HEK293 (cell line): ENCODE measurements at regions not wholly inside any gene's neighbourhood (a gene's known extent, or its start where the extent isn't known, plus 50 kb on each side); places are given as distances from the start of the nearest gene placed in this dataset.
A peak's percentile ranks its signal among the peaks of the same experiment; 100 is the strongest.

Experiments used
- CTCF ChIA-PET: fragments of 350-600 bp; formaldehyde crosslinking; extraction: SDS; loops from one replicate; lab custom pipeline; 2021; ENCODE audit warnings: antibody characterized with exemption; lab: Yijun Ruan, JAX
- POLR2A ChIA-PET: fragments of 300-600 bp; formaldehyde crosslinking; extraction: SDS; loops from one replicate; lab custom pipeline; 2020; ENCODE audit warnings: antibody characterized with exemption, inconsistent platforms; lab: Yijun Ruan, JAX
- H3K27ac ChIP-seq: fragments of 200-500 bp; sonication (Bioruptor generic); 2 replicates; pipeline ENCODE4 v1.5.1; 2014; ENCODE audit warnings: low read depth, low read length, control low read depth, inconsistent platforms; ENCODE audit errors: extremely low read depth
- H3K36me3 ChIP-seq, 2 experiments: fragments of 200-500 bp in 1 of 2; sonication (Bioruptor generic) in 1 of 2; 1 replicate in 1 of 2; 2 replicates in 1 of 2; pipeline ENCODE4 v1.5.1; 2014 to 2017; ENCODE audit warnings: inconsistent platforms in 2 of 2, low read length in 2 of 2; ENCODE audit not compliant: control insufficient read depth in 2 of 2, insufficient read depth in 1 of 2
- H3K4me1 ChIP-seq: fragments of 200-500 bp; sonication (Bioruptor generic); 2 replicates; pipeline ENCODE4 v1.5.1; 2014; ENCODE audit warnings: mild to moderate bottlenecking, low read length, inconsistent platforms; ENCODE audit not compliant: control insufficient read depth, insufficient read depth
- H3K4me3 ChIP-seq: 2 replicates; pipeline ENCODE4 v1.5.1; 2011; ENCODE audit warnings: low read depth, mild to moderate bottlenecking, control low read depth, low read length, moderate library complexity
- H3K9me3 ChIP-seq: fragments of 200-500 bp; sonication (Bioruptor generic); 2 replicates; pipeline ENCODE4 v1.5.1; 2014; ENCODE audit warnings: low read depth, low read length, inconsistent platforms; ENCODE audit not compliant: control insufficient read depth, insufficient read depth
- GLIS2 ChIP-seq: fragments of 450-650 bp; formaldehyde crosslinking; IDR thresholded peaks from 2 replicates; pipeline ENCODE4 v1.5.1; 2016; ENCODE audit warnings: missing biosample characterization, missing genetic modification characterization
- SETDB1 ChIP-seq: IDR thresholded peaks from one replicate; pipeline ENCODE4 v1.6.1; 2017; ENCODE audit warnings: mild to moderate bottlenecking, low read length, moderate library complexity, mixed read lengths; ENCODE audit not compliant: insufficient read length
- ZBTB21 ChIP-seq: fragments of 450-650 bp; formaldehyde crosslinking; IDR thresholded peaks from 2 replicates; pipeline ENCODE4 v1.5.1; 2017; ENCODE audit warnings: missing biosample characterization, missing genetic modification characterization
- ZFHX2 ChIP-seq: fragments of 450-650 bp; formaldehyde crosslinking; conservative IDR thresholded peaks from 2 replicates; pipeline ENCODE4 v1.5.1; 2016; ENCODE audit warnings: missing biosample characterization, missing genetic modification characterization
- ZNF18 ChIP-seq: fragments of 450-650 bp; formaldehyde crosslinking; IDR thresholded peaks from 2 replicates; pipeline ENCODE4 v1.5.1; 2016; ENCODE audit warnings: missing biosample characterization, missing genetic modification characterization
- ZNF24 ChIP-seq: fragments of 450-650 bp; formaldehyde crosslinking; IDR thresholded peaks from 2 replicates; pipeline ENCODE4 v1.5.1; 2016; ENCODE audit warnings: missing biosample characterization, missing genetic modification characterization
- ZNF248 ChIP-seq: fragments of 450-650 bp; formaldehyde crosslinking; IDR thresholded peaks from 2 replicates; pipeline ENCODE4 v1.5.1; 2017; ENCODE audit warnings: missing biosample characterization, missing genetic modification characterization
- ZNF335 ChIP-seq: fragments of 450-650 bp; formaldehyde crosslinking; conservative IDR thresholded peaks from 2 replicates; pipeline ENCODE4 v1.5.1; 2016; ENCODE audit warnings: missing biosample characterization, missing genetic modification characterization
- ZNF473 ChIP-seq: fragments of 450-650 bp; formaldehyde crosslinking; IDR thresholded peaks from 2 replicates; pipeline ENCODE4 v1.5.1; 2017; ENCODE audit warnings: missing biosample characterization, missing genetic modification characterization
- ZNF791 ChIP-seq: fragments of 450-650 bp; formaldehyde crosslinking; IDR thresholded peaks from 2 replicates; pipeline ENCODE4 v1.5.1; 2016; ENCODE audit warnings: missing biosample characterization, missing genetic modification characterization
- TF ChIP-seq, protein P1 (sequence below): fragments of 450-650 bp; formaldehyde crosslinking; IDR thresholded peaks from 2 replicates; pipeline ENCODE4 v1.5.1; 2016; ENCODE audit warnings: missing biosample characterization, missing genetic modification characterization
- TF ChIP-seq, protein P2 (sequence below): fragments of 450-650 bp; formaldehyde crosslinking; IDR thresholded peaks from 2 replicates; pipeline ENCODE4 v1.5.1; 2016; ENCODE audit warnings: missing biosample characterization, missing genetic modification characterization
- TF ChIP-seq, protein P3 (sequence below): fragments of 450-650 bp; formaldehyde crosslinking; IDR thresholded peaks from 2 replicates; pipeline ENCODE4 v1.5.1; 2017; ENCODE audit warnings: missing biosample characterization, missing genetic modification characterization
- TF ChIP-seq, protein P4 (sequence below): fragments of 450-650 bp; formaldehyde crosslinking; IDR thresholded peaks from 2 replicates; pipeline ENCODE4 v1.5.1; 2016; ENCODE audit warnings: missing biosample characterization, missing genetic modification characterization
- TF ChIP-seq, protein P5 (sequence below): fragments of 450-650 bp; formaldehyde crosslinking; IDR thresholded peaks from 2 replicates; pipeline ENCODE4 v1.5.1; 2016; ENCODE audit warnings: missing biosample characterization, missing genetic modification characterization
- TF ChIP-seq, protein P6 (sequence below): fragments of 450-650 bp; formaldehyde crosslinking; IDR thresholded peaks from 2 replicates; pipeline ENCODE4 v1.5.1; 2016; ENCODE audit warnings: missing biosample characterization, missing genetic modification characterization, low read depth
- TF ChIP-seq, protein P7 (sequence below): fragments of 450-650 bp; formaldehyde crosslinking; IDR thresholded peaks from 2 replicates; pipeline ENCODE4 v1.5.1; 2016; ENCODE audit warnings: missing biosample characterization, missing genetic modification characterization

DNA sequence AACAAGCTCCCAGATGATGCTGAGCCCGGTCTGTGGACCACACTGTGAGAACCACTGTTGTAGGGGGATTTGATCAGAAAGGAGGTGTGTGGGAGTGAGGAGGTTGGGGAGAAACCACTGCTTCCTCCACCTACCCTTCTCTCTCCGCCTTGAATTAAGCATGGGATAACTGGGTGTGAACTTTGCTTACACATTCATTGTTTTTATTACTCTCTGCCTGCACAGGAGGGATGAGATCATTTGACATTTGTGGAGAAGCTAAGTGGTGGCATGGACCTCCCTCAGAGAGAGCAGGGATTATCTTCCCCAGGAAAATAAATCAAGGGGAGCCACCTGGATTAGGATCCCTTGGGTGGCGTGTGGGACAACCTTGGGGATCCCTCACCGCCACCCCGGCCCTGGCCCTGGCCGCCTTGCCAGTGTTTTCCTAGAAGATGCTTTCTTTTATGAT lies 212.1 kb upstream of the ATP6AP2 start (continued):
- TF ChIP-seq ZFHX2 (peak; percentile 86), ZNF18 (peak; percentile 96), ZNF24 (no peak), GLIS2 (tag by site-specific recombination) (peak; percentile 34; the same call in 1 of the 2 replicates), ZNF791 (no peak)
- TF ChIP-seq, protein P1, sequence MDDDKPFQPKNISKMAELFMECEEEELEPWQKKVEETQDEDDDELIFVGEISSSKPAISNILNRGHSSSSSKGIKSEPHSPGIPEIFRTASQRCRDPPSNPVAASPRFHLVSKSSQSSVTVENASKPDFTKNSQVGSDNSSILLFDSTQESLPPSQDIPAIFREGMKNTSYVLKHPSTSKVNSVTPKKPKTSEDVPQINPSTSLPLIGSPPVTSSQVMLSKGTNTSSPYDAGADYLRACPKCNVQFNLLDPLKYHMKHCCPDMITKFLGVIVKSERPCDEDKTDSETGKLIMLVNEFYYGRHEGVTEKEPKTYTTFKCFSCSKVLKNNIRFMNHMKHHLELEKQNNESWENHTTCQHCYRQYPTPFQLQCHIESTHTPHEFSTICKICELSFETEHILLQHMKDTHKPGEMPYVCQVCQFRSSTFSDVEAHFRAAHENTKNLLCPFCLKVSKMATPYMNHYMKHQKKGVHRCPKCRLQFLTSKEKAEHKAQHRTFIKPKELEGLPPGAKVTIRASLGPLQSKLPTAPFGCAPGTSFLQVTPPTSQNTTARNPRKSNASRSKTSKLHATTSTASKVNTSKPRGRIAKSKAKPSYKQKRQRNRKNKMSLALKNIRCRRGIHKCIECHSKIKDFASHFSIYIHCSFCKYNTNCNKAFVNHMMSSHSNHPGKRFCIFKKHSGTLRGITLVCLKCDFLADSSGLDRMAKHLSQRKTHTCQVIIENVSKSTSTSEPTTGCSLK (tag by site-specific recombination), result no peak
- TF ChIP-seq, protein P2, sequence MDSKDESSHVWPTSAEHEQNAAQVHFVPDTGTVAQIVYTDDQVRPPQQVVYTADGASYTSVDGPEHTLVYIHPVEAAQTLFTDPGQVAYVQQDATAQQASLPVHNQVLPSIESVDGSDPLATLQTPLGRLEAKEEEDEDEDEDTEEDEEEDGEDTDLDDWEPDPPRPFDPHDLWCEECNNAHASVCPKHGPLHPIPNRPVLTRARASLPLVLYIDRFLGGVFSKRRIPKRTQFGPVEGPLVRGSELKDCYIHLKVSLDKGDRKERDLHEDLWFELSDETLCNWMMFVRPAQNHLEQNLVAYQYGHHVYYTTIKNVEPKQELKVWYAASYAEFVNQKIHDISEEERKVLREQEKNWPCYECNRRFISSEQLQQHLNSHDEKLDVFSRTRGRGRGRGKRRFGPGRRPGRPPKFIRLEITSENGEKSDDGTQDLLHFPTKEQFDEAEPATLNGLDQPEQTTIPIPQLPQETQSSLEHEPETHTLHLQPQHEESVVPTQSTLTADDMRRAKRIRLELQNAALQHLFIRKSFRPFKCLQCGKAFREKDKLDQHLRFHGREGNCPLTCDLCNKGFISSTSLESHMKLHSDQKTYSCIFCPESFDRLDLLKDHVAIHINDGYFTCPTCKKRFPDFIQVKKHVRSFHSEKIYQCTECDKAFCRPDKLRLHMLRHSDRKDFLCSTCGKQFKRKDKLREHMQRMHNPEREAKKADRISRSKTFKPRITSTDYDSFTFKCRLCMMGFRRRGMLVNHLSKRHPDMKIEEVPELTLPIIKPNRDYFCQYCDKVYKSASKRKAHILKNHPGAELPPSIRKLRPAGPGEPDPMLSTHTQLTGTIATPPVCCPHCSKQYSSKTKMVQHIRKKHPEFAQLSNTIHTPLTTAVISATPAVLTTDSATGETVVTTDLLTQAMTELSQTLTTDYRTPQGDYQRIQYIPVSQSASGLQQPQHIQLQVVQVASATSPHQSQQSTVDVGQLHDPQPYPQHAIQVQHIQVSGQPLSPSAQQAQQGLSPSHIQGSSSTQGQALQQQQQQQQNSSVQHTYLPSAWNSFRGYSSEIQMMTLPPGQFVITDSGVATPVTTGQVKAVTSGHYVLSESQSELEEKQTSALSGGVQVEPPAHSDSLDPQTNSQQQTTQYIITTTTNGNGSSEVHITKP (tag by site-specific recombination), result peak; percentile 79
- TF ChIP-seq, protein P3, sequence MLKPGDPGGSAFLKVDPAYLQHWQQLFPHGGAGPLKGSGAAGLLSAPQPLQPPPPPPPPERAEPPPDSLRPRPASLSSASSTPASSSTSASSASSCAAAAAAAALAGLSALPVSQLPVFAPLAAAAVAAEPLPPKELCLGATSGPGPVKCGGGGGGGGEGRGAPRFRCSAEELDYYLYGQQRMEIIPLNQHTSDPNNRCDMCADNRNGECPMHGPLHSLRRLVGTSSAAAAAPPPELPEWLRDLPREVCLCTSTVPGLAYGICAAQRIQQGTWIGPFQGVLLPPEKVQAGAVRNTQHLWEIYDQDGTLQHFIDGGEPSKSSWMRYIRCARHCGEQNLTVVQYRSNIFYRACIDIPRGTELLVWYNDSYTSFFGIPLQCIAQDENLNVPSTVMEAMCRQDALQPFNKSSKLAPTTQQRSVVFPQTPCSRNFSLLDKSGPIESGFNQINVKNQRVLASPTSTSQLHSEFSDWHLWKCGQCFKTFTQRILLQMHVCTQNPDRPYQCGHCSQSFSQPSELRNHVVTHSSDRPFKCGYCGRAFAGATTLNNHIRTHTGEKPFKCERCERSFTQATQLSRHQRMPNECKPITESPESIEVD (tag by site-specific recombination), result peak; percentile 40; the same call in 1 of the 2 replicates
- TF ChIP-seq, protein P4, sequence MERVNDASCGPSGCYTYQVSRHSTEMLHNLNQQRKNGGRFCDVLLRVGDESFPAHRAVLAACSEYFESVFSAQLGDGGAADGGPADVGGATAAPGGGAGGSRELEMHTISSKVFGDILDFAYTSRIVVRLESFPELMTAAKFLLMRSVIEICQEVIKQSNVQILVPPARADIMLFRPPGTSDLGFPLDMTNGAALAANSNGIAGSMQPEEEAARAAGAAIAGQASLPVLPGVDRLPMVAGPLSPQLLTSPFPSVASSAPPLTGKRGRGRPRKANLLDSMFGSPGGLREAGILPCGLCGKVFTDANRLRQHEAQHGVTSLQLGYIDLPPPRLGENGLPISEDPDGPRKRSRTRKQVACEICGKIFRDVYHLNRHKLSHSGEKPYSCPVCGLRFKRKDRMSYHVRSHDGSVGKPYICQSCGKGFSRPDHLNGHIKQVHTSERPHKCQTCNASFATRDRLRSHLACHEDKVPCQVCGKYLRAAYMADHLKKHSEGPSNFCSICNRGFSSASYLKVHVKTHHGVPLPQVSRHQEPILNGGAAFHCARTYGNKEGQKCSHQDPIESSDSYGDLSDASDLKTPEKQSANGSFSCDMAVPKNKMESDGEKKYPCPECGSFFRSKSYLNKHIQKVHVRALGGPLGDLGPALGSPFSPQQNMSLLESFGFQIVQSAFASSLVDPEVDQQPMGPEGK (tag by site-specific recombination), result peak; percentile 35; the same call in 1 of the 2 replicates
- TF ChIP-seq, protein P5, sequence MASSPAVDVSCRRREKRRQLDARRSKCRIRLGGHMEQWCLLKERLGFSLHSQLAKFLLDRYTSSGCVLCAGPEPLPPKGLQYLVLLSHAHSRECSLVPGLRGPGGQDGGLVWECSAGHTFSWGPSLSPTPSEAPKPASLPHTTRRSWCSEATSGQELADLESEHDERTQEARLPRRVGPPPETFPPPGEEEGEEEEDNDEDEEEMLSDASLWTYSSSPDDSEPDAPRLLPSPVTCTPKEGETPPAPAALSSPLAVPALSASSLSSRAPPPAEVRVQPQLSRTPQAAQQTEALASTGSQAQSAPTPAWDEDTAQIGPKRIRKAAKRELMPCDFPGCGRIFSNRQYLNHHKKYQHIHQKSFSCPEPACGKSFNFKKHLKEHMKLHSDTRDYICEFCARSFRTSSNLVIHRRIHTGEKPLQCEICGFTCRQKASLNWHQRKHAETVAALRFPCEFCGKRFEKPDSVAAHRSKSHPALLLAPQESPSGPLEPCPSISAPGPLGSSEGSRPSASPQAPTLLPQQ (tag by site-specific recombination), result peak; percentile 44; the same call in 1 of the 2 replicates

DNA sequence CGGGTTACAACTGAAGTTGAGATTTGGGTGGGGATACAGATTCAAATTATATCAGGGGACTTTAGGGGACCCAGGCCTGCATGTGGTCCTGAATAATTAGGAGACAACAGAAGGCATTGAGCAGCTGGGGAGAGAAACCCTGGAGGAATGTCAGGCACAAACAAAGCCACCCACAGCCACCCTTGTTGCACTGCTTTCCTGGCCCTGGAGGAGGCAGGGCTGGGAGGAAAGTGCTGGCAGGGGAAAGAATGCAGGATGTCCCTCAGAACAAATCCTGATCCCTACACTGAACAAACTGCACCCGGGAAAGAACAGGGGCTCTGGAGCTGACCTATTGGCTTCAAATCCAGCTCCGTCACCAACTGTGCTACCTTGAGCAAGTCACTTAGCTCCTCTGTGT lies 214.1 kb upstream of the ATP6AP2 start:
- Histone ChIP-seq H3K4me1 (peaks cover 8% of the 10 kb centered on the region), H3K9me3 (no peaks in the 10 kb centered on the region), H3K36me3 (no peaks in the 10 kb centered on the region), H3K4me3 (no peak overlapping the region), H3K27ac (no peak overlapping the region)
- POLR2A ChIA-PET, result no interaction called here
- CTCF ChIA-PET, result interaction anchor here (0.7 to 1.6 kb wide), 3 partner anchors 19 to 309 kb away, joined by 3 read pairs; no protein-coding TSS in a partner anchor
- TF ChIP-seq ZNF248 (tag by site-specific recombination) (no peak), ZBTB21 (tag by site-specific recombination) (no peak), ZNF473 (tag by site-specific recombination) (no peak), SETDB1 (no peak), ZNF335 (tag by site-specific recombination) (no peak)
- TF ChIP-seq, protein P6, sequence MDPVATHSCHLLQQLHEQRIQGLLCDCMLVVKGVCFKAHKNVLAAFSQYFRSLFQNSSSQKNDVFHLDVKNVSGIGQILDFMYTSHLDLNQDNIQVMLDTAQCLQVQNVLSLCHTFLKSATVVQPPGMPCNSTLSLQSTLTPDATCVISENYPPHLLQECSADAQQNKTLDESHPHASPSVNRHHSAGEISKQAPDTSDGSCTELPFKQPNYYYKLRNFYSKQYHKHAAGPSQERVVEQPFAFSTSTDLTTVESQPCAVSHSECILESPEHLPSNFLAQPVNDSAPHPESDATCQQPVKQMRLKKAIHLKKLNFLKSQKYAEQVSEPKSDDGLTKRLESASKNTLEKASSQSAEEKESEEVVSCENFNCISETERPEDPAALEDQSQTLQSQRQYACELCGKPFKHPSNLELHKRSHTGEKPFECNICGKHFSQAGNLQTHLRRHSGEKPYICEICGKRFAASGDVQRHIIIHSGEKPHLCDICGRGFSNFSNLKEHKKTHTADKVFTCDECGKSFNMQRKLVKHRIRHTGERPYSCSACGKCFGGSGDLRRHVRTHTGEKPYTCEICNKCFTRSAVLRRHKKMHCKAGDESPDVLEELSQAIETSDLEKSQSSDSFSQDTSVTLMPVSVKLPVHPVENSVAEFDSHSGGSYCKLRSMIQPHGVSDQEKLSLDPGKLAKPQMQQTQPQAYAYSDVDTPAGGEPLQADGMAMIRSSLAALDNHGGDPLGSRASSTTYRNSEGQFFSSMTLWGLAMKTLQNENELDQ (tag by site-specific recombination), result no peak
- TF ChIP-seq, protein P7, sequence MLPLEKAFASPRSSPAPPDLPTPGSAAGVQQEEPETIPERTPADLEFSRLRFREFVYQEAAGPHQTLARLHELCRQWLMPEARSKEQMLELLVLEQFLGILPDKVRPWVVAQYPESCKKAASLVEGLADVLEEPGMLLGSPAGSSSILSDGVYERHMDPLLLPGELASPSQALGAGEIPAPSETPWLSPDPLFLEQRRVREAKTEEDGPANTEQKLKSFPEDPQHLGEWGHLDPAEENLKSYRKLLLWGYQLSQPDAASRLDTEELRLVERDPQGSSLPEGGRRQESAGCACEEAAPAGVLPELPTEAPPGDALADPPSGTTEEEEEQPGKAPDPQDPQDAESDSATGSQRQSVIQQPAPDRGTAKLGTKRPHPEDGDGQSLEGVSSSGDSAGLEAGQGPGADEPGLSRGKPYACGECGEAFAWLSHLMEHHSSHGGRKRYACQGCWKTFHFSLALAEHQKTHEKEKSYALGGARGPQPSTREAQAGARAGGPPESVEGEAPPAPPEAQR (tag by site-specific recombination), result no peak
